NCI-H748 (cell line): ENCODE measurements at regions not wholly inside any gene's neighbourhood (a gene's known extent, or its start where the extent isn't known, plus 50 kb on each side); places are given as distances from the start of the nearest gene placed in this dataset.

Source experiments
- DNase-seq: peaks from one replicate; lab custom pipeline; 2025; ENCODE audit not compliant: unreplicated experiment; lab: John Stamatoyannopoulos, UW

- no peak for DNase-seq
These were observed 118.5 kb upstream of the MAP1B start for GRCh38 chr5:71988808-71989207.

- DNase-seq = no peak
These were observed 113.7 kb upstream of the MAP1B start for GRCh38 chr5:71993600-71993999.

- DNase-seq = no peak
These were observed 110.5 kb upstream of the MAP1B start for GRCh38 chr5:71996789-71997188.

GRCh38 chr5:71998746-71999145 is 108.5 kb upstream of the MAP1B start:
- no peak for DNase-seq

- no peak for DNase-seq
These were observed 106.6 kb upstream of the MAP1B start for GRCh38 chr5:72000707-72001106.

- DNase-seq = peak; percentile 78
These were observed 101.6 kb upstream of the MAP1B start for GRCh38 chr5:72005671-72006070.

- DNase-seq = no peak
These were observed 100.9 kb upstream of the MAP1B start for GRCh38 chr5:72006361-72006760.

- DNase-seq = no peak
These were observed 99.8 kb upstream of the MAP1B start for GRCh38 chr5:72007336-72008111.

GRCh38 chr5:72009280-72009679 is 98.0 kb upstream of the MAP1B start:
- DNase-seq = no peak

- no peak for DNase-seq
These were observed 96.8 kb upstream of the MAP1B start for GRCh38 chr5:72010430-72010829.

- DNase-seq = no peak
These were observed 94.4 kb upstream of the MAP1B start for GRCh38 chr5:72012906-72013305.

- DNase-seq = peak; percentile 98
These were observed 93.3 kb upstream of the MAP1B start for GRCh38 chr5:72013766-72014624.

- peak; percentile 99 for DNase-seq
These were observed 92.1 kb upstream of the MAP1B start for GRCh38 chr5:72015103-72015548.

- DNase-seq = peak; percentile 65
These were observed 89.0 kb upstream of the MAP1B start for GRCh38 chr5:72018143-72018803.

- DNase-seq = no peak
These were observed 86.9 kb upstream of the MAP1B start for GRCh38 chr5:72020161-72020983.

- DNase-seq = peak; percentile 48
These were observed 85.5 kb upstream of the MAP1B start for GRCh38 chr5:72021651-72022357.

GRCh38 chr5:72028382-72028781 is 78.9 kb upstream of the MAP1B start:
- DNase-seq = no peak

- no peak for DNase-seq
These were observed 77.0 kb upstream of the MAP1B start for GRCh38 chr5:72030237-72030636.

GRCh38 chr5:72032788-72033187 is 74.5 kb upstream of the MAP1B start:
- DNase-seq = peak; percentile 76

- no peak for DNase-seq
These were observed 72.5 kb upstream of the MAP1B start for GRCh38 chr5:72034770-72035169.
